Smooth muscle cell (in vitro differentiated cells): ENCODE measurements at regions not wholly inside any gene's neighbourhood (a gene's known extent, or its start where the extent isn't known, plus 50 kb on each side); places are given as distances from the start of the nearest gene placed in this dataset.

Experiments
- DNase-seq: peaks from one replicate; lab custom pipeline; 2025; ENCODE audit not compliant: unreplicated experiment; lab: John Stamatoyannopoulos, UW
- H2AFZ ChIP-seq: fragments of 200-600 bp; sonication (generic); 2 replicates; pipeline ENCODE4 v1.6.0; 2016; ENCODE audit warnings: antibody characterized with exemption, low read depth, mild to moderate bottlenecking
- H3F3A ChIP-seq: fragments of 200-600 bp; sonication (generic); 2 replicates; pipeline ENCODE4 v1.6.0; 2017; ENCODE audit warnings: antibody characterized with exemption, low read depth
- H3K27ac ChIP-seq: fragments of 200-600 bp; sonication (generic); 2 replicates; pipeline ENCODE4 v1.5.1; 2016; ENCODE audit warnings: low read depth, mild to moderate bottlenecking
- H3K27me3 ChIP-seq: fragments of 200-600 bp; sonication (generic); 2 replicates; pipeline ENCODE4 v1.6.1; 2016; ENCODE audit warnings: low read depth, mild to moderate bottlenecking
- H3K36me3 ChIP-seq: fragments of 200-600 bp; sonication (generic); 2 replicates; pipeline ENCODE4 v1.5.1; 2016; ENCODE audit warnings: low read depth
- H3K4me1 ChIP-seq: fragments of 200-600 bp; sonication (generic); 2 replicates; pipeline ENCODE4 v1.5.1; 2016; ENCODE audit warnings: low read depth
- H3K4me2 ChIP-seq: fragments of 200-600 bp; sonication (generic); 2 replicates; pipeline ENCODE4 v1.6.0; 2016; ENCODE audit warnings: mild to moderate bottlenecking
- H3K4me3 ChIP-seq: fragments of 200-600 bp; sonication (generic); 2 replicates; pipeline ENCODE4 v1.5.1; 2016; ENCODE audit warnings: mild to moderate bottlenecking
- H3K79me2 ChIP-seq: fragments of 200-600 bp; sonication (generic); 2 replicates; pipeline ENCODE4 v1.6.0; 2016; ENCODE audit warnings: low read depth, mild to moderate bottlenecking
- H3K9ac ChIP-seq: fragments of 200-600 bp; sonication (generic); 2 replicates; pipeline ENCODE4 v1.6.0; 2016; ENCODE audit warnings: low read depth
- H3K9me3 ChIP-seq: fragments of 200-600 bp; sonication (generic); replicated peaks from 2 replicates; pipeline ENCODE4 v1.5.1; 2016; ENCODE audit warnings: low read depth
- H4K20me1 ChIP-seq: fragments of 200-600 bp; sonication (generic); 2 replicates; pipeline ENCODE4 v1.6.0; 2016; ENCODE audit warnings: low read depth
- WGBS: methylation state at CpG from one replicate; pipeline ENCODE4 v1.1.7; 2016; ENCODE audit warnings: low lambda C conversion rate; 5-methylcytosine and 5-hydroxymethylcytosine counted together
- TF ChIP-seq, protein P1 (sequence below): fragments of 200-600 bp; sonication (generic); IDR thresholded peaks from 2 replicates; pipeline ENCODE4 v1.5.1; 2017; ENCODE audit warnings: borderline replicate concordance, mild to moderate bottlenecking, antibody characterized with exemption; ENCODE audit not compliant: insufficient read depth, poor library complexity, severe bottlenecking

DNA sequence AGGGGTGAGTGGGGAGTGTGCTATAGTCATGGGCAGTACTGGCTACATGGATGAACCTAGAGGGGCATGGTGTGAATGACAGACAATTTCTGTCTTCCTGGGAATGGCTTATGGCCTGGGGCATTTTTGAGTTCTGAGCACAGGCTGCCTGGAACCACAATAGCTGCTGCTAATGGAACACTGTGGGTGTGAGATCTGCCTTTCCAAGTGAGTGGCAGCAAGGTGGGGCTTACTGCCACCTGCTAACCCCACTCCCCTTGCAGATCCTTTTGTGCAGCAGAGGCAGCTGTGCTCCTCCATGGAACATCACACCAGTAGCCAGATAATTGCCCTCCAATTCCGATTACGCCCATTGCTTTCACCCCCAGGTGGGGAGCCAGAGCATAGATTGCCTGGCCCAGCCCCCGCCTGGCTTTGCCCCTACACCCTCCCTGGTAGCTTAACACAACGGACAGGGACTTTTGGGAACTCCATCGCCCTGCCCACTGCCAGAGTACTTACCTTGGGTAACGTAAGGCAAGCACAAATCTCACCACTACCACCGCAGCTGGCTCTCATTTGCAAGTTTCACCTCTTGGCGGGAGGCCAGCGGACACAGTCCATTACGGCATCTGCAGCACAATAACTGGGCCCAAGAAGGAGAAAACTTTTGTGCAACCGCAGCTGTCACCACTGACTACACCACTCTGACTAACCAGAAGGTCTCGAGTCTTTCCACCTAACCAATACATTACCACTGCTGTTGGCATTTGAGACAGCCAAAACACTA, 421.2 kb upstream of the NWD2 start:
- H4K20me1 ChIP-seq: no peaks in the 10 kb centered on the region

DNA sequence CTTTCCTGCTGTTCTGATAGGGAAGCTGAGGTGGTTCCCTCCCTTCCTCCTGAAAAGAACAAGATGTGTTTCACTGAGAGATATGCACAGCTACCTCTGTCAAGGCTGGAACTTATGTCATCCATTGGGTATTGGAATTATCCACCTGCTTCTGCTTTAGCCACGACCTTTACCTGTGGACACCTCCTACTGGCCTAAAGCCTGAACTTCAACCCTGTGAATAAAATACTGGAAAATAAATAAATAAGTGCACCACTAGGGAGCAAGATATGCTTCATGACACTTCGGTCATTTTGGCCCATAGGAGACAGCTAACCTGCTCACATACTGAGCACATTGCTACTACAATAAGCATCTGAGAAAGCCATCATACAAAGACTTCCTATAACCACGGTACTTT, 419.9 kb upstream of the NWD2 start:
- no peaks in the 10 kb centered on the region for H3K4me1 ChIP-seq
- DNase-seq: no peak
- no peak overlapping the region for H2AFZ ChIP-seq
- H3K4me3 ChIP-seq: no peak overlapping the region
- H4K20me1 ChIP-seq: no peaks in the 10 kb centered on the region
- TF ChIP-seq, protein P1, sequence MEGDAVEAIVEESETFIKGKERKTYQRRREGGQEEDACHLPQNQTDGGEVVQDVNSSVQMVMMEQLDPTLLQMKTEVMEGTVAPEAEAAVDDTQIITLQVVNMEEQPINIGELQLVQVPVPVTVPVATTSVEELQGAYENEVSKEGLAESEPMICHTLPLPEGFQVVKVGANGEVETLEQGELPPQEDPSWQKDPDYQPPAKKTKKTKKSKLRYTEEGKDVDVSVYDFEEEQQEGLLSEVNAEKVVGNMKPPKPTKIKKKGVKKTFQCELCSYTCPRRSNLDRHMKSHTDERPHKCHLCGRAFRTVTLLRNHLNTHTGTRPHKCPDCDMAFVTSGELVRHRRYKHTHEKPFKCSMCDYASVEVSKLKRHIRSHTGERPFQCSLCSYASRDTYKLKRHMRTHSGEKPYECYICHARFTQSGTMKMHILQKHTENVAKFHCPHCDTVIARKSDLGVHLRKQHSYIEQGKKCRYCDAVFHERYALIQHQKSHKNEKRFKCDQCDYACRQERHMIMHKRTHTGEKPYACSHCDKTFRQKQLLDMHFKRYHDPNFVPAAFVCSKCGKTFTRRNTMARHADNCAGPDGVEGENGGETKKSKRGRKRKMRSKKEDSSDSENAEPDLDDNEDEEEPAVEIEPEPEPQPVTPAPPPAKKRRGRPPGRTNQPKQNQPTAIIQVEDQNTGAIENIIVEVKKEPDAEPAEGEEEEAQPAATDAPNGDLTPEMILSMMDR: no peak
- 63% methylated on average over 3 of the region's 3 CpGs for WGBS
- no peaks in the 10 kb centered on the region for H3K27me3 ChIP-seq
- H3K9ac ChIP-seq: no peak overlapping the region
- no peaks in the 10 kb centered on the region for H3K79me2 ChIP-seq
- no peak overlapping the region for H3K4me2 ChIP-seq
- H3K27ac ChIP-seq: no peak overlapping the region
- no peaks in the 10 kb centered on the region for H3K9me3 ChIP-seq
- no peaks in the 10 kb centered on the region for H3F3A ChIP-seq
- H3K36me3 ChIP-seq: no peaks in the 10 kb centered on the region

More for the DNA sequence above, 421.2 kb upstream of the NWD2 start:
- Histone ChIP-seq H3K4me1 (no peaks in the 10 kb centered on the region), H3K27me3 (no peaks in the 10 kb centered on the region), H2AFZ (no peak overlapping the region), H3K36me3 (no peaks in the 10 kb centered on the region), H3K79me2 (no peaks in the 10 kb centered on the region), H3F3A (no peaks in the 10 kb centered on the region), H3K9ac (no peak overlapping the region), H3K4me3 (no peak overlapping the region), H3K27ac (no peak overlapping the region), H3K4me2 (no peak overlapping the region), H3K9me3 (no peaks in the 10 kb centered on the region)
- DNase-seq: no peak
- TF ChIP-seq, protein P1: no peak
- WGBS: 94% methylated on average over 12 of the region's 12 CpGs

DNA sequence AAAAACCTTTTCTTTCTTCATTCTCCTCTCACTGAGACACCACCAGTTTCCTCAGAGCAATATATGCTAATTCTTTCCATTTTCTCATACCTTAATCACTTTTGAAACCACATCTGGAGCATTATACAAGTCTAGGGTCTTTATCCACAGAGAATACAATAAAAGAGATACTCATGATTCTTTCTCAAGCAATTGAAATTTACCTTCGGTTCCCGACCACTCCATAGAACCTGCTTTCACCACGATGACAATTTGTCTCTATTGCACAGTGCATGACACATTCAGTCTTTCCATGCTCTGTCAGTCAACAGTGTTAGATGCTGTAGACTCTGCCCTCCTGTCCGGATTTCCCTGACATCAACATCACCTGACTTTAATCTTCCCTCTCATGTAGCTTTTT, 409.3 kb upstream of the NWD2 start:
- TF ChIP-seq, protein P1: no peak
- H3K27me3 ChIP-seq: no peaks in the 10 kb centered on the region
- WGBS: 72% methylated on average over 4 of the region's 4 CpGs
- H3K79me2 ChIP-seq: no peaks in the 10 kb centered on the region
- no peak overlapping the region for H3K9ac ChIP-seq
- H2AFZ ChIP-seq: no peak overlapping the region
- no peak overlapping the region for H3K4me2 ChIP-seq
- no peaks in the 10 kb centered on the region for H3K36me3 ChIP-seq
- no peaks in the 10 kb centered on the region for H3K9me3 ChIP-seq
- H3K27ac ChIP-seq: no peak overlapping the region
- H3K4me1 ChIP-seq: no peaks in the 10 kb centered on the region
- no peaks in the 10 kb centered on the region for H3F3A ChIP-seq
- no peak for DNase-seq
- no peak overlapping the region for H3K4me3 ChIP-seq
- H4K20me1 ChIP-seq: no peaks in the 10 kb centered on the region
